Fibroblast of lung (primary cell): ENCODE measurements at regions not wholly inside any gene's neighbourhood (a gene's known extent, or its start where the extent isn't known, plus 50 kb on each side); places are given as distances from the start of the nearest gene placed in this dataset.

Experiments used
- CTCF ChIP-seq, 2 donors: IDR thresholded peaks in 1 of 2; conservative IDR thresholded peaks in 1 of 2; 1 replicate in 1 of 2; 2 replicates in 1 of 2; pipeline ENCODE4 v1.5.1; 2011 to 2012; ENCODE audit warnings: low read length in 2 of 2, control low read depth in 1 of 2, inconsistent platforms in 1 of 2, low read depth in 1 of 2, mild to moderate bottlenecking in 1 of 2
- EZH2 ChIP-seq: IDR thresholded peaks from 2 replicates; pipeline ENCODE4 v1.5.1; 2012; ENCODE audit warnings: low read length, control low read depth, mild to moderate bottlenecking; ENCODE audit errors: missing control alignments

DNA sequence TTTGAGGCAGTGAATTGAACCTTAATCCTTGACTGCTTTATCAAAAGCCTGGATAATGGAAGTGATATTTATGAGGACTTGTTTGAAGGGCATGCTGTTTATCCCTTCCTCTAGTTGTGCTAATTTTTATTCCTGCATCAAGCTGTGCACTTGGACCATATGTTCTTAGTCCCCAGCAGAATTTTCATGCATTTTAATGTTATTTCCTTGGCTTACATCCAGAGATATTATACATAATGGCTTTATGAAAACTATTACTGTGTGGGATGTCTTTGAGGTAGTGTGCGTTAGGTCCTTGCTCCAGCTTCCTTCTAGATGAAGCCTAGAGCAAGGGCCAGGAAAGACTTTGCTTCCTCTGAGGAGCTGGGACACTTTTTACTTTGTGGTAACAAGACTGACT is 378.4 kb downstream of the LPIN1 start:
- TF ChIP-seq CTCF (conservative IDR thresholded peaks at IDR 0.05 in 1 of 2, IDR thresholded peaks at IDR 0.05 in 1 of 2; ENCODE audit: low read depth in 1 of 2, low read length in 2 of 2) (no peak), EZH2 (no peak)
